HG02852 (cell line): ENCODE measurements at regions not wholly inside any gene's neighbourhood (a gene's known extent, or its start where the extent isn't known, plus 50 kb on each side); places are given as distances from the start of the nearest gene placed in this dataset.
A peak's percentile ranks its signal among the peaks of the same experiment; 100 is the strongest.

ENCODE experiments used
- ATAC-seq: cut with Tn5 transposase; IDR thresholded peaks from one replicate; pipeline ENCODE4 v1.9.1; 2021; ENCODE audit warnings: mild to moderate bottlenecking, moderate library complexity; ENCODE audit not compliant: unreplicated experiment

DNA sequence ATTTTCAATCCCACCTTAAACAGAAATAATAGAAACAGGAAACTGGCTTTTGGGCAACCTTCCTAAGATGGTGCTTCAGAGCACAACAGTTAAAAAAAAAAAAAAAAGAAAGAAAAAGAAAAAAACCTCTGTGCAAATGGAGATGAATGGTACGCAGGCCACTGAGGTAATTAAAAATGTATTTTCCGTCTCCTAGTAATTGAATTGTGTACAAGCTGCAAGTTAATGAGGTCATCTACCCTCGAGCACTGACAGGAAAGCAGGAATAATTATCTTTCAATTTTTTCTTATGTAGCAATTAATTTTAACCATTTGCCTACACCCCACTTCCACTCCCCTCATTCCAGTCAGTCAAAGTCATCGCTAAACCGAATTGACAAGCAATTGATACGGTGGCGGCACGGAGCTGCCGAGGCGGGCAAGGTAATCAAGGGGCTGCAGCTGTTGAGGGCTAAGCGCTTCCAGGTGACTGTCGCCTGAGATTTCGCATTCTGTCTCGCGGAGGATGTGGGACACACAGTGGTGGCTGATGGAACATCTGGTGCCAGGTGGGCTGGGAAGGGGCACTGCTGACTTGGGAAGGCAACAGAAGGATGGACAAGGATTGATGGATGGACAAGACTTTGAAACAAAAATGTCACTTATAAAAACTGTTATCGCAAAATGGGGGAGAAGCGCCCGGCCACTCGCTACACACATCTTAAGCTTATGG lies 109.4 kb downstream of the RCN1 start:
- no peak for ATAC-seq

GRCh38 chr11:32204751-32205150 lies 113.9 kb downstream of the RCN1 start:
- no peak for ATAC-seq

DNA sequence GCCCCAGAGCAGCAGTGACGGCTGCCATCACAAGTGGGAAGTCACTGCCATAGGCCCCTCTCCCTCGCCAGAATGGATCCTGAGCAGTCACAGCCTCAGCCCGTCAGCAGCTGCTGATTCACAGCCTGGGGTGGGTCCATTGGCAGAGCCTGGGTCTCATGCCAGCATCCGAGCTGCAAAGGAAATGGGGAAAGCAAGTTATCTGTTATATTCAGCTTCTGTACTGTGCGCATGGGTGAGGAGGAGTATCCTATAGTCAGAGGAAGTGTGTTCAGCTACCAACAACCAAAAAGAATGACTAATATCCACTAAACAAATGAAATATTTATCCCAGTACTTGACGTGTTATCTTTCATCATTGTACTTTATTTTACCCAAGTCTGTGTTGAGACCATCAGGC lies 119.7 kb downstream of the RCN1 start:
- ATAC-seq: no peak

- ATAC-seq: no peak
Observed at GRCh38 chr11:32213223-32213622, 122.3 kb downstream of the RCN1 start.

GRCh38 chr11:32215157-32215556 lies 124.3 kb downstream of the RCN1 start:
- ATAC-seq: no peak

- ATAC-seq: no peak
Observed at GRCh38 chr11:32216749-32217148, 125.9 kb downstream of the RCN1 start.

- ATAC-seq: no peak
Observed at GRCh38 chr11:32219320-32219719, 128.4 kb downstream of the RCN1 start.

DNA sequence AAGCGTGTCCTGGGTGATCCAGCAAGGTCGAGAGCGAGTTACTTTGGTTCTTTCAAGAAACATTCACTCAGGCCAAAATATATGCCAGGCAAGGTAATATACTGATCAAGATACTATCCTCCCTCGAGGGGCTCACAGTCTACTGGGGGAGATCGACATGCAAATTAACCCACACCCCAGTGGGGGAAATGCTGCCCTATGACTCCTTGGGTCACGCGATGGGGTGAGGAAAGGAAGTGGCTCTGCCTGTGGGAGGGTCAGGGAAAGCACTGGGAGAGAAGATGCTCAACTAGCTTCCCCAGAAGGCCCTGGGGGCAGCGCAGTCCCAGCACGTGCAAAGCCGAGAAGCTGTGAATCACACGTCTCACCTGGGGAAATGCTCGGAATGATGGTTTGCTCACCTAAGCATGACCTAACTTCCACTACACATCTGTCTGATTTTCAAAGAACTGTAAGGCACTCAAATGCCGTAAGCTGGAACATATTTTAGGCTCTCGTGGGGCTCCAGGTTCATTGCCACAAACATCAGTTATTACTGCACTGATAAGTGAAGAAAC lies 130.7 kb downstream of the RCN1 start:
- ATAC-seq: no peak

DNA sequence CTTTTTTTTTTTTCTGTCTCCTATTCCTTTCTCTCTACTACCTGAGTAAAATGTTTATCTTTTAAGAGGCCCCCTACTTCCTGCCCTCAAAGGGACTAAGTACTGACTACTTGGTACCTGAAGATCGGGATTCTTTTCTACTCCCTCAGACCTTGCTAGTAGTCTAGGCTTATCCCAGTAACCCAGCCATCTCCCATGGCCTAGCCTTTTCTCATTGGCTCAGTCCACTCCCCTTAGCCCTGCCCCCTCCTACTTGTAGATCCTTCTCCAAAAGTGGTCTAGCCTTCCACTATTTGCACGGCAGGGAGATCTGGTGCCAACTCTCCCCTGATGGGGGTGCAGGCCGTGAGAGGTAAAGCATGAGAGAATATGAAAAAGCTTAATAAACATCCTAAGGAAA lies 133.7 kb downstream of the RCN1 start:
- no peak for ATAC-seq

GRCh38 chr11:32225571-32226285 lies 134.9 kb downstream of the RCN1 start:
- no peak for ATAC-seq

GRCh38 chr11:32226480-32226879 lies 135.6 kb downstream of the RCN1 start:
- no peak for ATAC-seq

- no peak for ATAC-seq
Observed at GRCh38 chr11:32229576-32230240, 138.8 kb downstream of the RCN1 start.

DNA sequence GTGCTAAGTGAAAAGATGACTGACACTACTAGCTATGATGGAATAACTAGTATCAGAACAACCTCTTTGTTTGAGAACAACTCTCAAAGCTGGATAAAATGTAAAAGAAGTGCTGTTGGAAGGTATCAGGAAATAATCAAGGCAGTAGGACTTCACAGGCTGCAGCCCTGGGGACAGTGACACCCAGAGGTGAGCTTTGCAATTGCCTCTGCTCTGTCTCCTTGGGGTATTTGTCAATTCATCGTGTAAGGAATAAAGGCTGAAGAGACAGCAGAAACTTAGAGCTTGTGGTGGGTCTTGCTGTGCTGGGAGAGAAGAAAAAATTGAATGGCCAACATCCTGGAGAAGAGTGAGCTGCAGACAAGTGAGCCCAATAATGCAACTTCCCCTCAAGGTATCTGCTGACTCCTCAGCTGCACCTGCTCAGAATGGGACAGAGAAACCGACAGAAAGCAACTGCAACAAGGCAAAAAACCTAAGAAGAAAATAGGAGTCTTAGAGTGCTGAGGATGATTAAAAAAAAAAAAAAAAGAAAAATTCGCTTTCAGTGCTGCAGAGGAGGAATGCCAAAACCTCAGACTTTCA lies 141.1 kb downstream of the RCN1 start:
- ATAC-seq: peak; percentile 76

DNA sequence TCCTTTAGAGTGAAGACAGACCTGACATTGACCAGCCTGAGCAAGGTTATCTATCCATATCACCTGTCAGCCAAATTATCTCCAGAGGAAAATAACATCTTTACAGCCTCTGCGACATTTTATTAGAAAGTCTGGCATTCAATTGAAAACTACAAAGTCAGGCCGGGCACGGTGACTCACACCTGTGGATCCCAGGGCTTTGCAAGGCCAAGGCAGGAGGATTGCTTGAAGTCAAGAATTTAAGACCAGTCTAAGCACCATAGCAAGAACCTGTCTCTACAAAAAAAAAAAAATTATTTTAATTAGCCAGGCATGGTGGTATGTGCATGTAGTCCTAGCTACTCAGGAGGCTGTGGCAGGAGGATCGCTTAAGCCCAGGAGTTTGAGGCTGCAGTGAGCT lies 141.6 kb downstream of the RCN1 start:
- no peak for ATAC-seq

- ATAC-seq: no peak
Observed at GRCh38 chr11:32233276-32233675, 142.4 kb downstream of the RCN1 start.

- ATAC-seq: no peak
Observed at GRCh38 chr11:32233928-32234327, 143.1 kb downstream of the RCN1 start.

DNA sequence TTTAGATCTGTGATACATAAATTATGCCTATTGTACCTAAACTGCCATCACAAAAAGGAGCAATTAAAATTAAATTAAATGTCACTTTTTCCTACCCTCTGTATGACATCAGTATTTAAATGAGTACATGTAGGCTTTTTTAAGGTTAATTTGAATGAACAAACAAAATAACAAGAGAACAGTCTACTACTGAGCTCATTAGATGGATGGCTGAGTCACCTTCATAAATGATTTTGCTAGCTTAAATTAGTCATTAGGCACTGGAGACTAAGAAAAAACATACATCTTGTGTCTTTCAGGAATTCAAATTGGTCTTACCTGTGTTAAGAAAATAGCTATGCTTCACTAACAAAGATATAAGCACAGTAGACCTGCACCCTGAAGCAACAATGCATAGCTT lies 153.6 kb downstream of the RCN1 start:
- ATAC-seq: no peak

GRCh38 chr11:32253706-32254105 lies 162.8 kb downstream of the RCN1 start:
- ATAC-seq: no peak

DNA sequence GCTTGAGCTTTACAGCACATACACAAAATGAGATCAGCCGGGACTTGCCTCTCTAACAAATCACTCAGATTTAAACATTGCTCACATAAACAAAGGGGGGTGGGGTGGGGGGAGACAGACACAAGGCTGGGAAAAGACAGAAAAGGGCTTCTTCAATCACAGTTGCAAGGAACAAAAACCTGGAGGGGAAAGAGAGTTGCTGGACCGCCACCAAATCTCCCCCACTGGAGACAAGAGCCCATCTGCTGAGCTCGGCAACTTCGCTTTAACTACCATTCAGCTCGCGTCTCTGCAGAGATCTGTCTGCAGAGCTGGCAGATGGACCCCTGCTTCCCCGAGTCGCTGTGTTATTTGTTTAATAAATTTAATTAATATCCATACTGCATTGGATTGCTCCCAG lies 165.0 kb downstream of the RCN1 start:
- ATAC-seq: no peak

GRCh38 chr11:32256466-32256865 lies 165.6 kb downstream of the RCN1 start:
- ATAC-seq: no peak

GRCh38 chr11:32259641-32260081 lies 168.8 kb downstream of the RCN1 start:
- ATAC-seq: peak; percentile 95
